GM12874 (cell line): ENCODE measurements at regions not wholly inside any gene's neighbourhood (a gene's known extent, or its start where the extent isn't known, plus 50 kb on each side); places are given as distances from the start of the nearest gene placed in this dataset.

Experiments used
- TF ChIP-seq, protein P1 (sequence below): IDR thresholded peaks from 2 replicates; pipeline ENCODE4 v1.5.1; 2011; ENCODE audit warnings: low read depth, mild to moderate bottlenecking, control low read depth, low read length, moderate library complexity; ENCODE audit not compliant: insufficient read depth

DNA sequence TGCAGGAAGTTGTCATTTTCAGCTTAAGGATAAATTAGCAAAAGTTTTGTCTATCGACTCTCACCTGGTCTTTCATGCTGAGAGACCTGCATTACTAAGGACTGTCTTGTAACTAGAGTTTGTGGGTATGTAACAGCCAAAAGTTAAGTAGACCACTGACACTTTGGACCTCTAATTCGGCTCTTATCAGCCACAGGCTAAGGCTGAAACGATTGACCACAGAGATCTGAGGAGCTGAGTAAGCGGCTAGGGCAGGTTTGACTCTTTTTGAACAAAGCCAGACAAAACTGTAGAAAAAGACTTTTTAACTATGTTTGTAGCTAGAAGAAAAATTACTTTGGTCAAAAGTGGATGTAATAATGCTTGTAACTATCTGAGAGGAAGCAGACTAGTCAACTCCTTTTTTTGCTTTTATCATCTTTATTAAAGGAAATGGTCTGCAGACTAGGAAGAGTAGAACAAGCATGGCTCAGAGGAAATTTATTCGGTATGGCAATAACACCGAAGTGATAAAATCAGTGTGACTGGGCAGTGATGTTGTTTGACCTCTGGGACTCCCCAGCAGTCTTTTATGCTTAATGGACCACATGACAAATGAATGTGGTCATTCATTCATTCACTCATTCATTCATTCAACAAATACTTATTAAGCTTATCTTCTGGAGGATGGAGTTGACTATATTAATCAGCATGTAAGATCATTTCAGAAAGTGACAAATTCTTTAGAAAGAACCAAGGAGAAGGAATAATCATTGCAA lies 725.0 kb upstream of the HS3ST5 start:
- TF ChIP-seq, protein P1, sequence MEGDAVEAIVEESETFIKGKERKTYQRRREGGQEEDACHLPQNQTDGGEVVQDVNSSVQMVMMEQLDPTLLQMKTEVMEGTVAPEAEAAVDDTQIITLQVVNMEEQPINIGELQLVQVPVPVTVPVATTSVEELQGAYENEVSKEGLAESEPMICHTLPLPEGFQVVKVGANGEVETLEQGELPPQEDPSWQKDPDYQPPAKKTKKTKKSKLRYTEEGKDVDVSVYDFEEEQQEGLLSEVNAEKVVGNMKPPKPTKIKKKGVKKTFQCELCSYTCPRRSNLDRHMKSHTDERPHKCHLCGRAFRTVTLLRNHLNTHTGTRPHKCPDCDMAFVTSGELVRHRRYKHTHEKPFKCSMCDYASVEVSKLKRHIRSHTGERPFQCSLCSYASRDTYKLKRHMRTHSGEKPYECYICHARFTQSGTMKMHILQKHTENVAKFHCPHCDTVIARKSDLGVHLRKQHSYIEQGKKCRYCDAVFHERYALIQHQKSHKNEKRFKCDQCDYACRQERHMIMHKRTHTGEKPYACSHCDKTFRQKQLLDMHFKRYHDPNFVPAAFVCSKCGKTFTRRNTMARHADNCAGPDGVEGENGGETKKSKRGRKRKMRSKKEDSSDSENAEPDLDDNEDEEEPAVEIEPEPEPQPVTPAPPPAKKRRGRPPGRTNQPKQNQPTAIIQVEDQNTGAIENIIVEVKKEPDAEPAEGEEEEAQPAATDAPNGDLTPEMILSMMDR = no peak

DNA sequence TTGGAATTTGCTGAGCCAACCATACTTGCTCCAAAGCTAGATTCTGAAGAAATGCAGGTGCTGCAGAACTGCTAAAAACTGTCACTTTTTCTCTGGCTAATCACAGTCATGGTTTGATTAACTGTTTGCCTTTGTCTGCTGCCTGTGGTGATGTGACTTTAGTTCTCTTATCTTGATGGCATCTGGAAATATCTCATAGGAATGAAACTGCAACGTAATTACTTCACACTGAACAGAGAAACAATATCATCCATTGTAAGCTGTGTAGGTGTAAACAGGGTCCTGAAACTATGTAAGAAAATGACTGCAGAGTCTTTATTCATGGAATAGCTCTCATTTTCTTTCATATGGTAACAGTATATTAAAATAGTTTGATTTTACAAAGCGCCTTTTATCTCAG lies 721.9 kb upstream of the HS3ST5 start:
- TF ChIP-seq, protein P1 = no peak

DNA sequence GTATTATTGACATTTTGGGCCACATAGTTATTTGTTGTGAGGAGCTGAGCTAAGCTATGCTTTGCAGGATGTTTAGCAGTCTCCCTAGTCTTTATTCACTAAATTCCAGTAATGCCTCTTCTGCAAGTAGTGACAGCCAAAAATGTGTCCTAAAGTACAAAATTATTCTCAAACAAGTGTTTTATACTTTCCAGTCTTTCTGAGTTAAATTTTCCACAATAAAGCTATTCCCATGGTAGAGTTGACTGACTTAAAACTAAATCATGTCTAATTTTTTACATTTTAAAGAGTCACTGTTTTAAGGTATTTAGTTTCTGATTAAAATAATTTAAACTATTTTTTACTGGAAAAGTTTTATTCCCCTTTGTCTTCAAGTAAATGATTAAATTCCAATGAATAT lies 717.8 kb upstream of the HS3ST5 start:
- TF ChIP-seq, protein P1 = no peak

DNA sequence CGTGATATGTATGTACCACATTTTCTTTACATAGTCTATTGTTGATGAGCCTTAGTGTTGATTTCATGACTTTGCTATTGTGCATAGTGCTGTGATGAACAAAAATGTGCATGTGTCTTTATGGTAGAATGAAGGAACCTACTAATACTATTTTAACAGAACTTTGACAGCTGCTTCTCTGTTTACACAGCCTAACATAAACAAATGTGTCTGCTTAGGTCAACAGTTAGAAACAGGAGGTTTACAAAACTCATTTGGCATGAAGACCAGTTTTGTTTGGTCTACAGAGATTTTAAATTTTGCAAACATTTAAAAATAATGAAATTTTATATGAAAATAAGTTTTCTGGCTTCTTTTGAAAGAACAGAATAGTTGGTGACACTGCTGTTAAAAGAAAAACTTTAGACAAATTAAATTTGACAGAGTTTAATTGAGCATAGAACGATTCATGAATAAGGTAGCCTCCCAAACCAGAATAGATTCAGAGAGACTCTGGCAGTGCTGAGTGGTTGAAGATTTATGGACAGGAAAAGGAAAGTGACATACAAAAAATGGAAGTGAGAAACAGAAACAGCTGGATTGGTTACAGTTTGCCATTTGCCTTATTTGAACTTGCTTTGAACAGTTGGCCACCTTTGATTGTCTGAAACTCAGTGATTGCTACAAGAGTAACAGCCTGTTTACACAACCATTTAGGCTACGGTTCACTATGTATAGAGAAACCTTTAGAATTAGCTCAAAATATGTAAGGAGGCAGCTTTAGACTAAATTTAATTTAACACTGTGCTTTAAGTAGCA lies 715.8 kb upstream of the HS3ST5 start:
- TF ChIP-seq, protein P1 = no peak

DNA sequence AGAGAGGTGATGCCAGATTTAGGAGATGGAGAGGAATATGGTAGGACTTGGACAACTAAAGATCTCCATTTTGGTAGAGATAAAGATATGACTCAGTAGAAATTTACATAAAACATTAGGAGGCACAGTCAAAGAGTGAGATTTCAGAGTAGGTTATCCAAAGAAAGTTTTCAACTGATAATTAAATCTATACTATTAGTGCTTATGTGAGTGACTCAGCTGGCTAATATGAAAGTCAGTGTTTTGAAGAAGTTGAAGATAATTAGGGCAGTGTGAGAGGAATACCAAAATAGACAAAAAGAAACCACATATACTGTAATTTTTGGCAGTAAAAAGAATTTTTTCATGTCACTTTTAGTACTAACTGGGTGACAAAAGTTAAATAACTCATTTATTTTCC lies 712.8 kb upstream of the HS3ST5 start:
- TF ChIP-seq, protein P1 = no peak

DNA sequence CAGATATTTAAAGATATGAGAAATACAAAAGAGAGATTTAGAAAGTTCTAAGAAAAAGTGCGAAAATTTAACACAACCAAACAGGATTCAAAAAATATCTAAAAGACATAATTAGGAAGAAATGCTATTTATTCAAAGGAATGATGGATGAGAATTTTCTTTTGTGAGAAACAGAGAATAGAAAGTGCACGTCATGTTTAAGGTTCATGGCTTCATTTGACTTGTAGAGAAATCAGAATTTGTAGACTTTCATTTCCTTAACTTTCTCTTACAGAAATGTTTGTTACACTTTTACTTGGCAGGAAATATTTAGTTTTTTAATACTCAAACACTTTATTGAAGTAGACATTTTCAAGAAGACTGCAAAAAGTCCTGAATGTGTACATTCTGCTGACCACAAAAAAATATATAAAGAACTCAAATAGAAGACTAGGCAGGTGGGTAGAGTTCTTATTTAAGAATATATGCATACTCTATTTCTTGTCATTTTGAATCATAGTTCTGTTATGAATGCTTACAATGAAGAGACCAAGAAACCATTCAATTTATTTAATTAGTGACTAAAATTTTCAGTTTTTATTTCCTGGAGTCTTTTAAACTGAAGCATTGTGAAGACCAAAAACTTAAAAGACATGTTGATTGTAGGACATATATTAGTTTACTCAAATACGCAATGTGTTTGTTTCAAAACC lies 710.5 kb upstream of the HS3ST5 start:
- TF ChIP-seq, protein P1 = no peak

DNA sequence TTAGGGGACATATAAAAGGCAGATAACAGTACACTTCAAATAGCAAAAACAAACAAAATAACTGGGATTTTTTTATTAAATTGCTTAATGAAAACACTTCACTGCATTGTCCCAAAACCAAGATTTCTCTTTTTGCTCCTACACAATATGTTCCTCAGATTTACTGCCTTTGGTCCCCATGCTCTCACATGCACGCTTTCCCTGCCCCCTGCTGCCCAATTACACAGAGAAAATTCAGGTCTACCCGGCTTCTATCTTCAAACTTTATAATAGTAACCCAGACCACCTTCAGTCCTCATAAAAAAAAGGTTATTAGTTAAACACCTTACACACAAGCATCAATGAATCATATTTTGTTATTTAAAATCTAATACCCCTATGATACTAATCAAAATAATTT lies 673.8 kb upstream of the HS3ST5 start:
- TF ChIP-seq, protein P1 = no peak
